ENCODE measurements at regions not wholly inside any gene's neighbourhood (a gene's known extent, or its start where the extent isn't known, plus 50 kb on each side); places are given as distances from the start of the nearest gene placed in this dataset.

DNA sequence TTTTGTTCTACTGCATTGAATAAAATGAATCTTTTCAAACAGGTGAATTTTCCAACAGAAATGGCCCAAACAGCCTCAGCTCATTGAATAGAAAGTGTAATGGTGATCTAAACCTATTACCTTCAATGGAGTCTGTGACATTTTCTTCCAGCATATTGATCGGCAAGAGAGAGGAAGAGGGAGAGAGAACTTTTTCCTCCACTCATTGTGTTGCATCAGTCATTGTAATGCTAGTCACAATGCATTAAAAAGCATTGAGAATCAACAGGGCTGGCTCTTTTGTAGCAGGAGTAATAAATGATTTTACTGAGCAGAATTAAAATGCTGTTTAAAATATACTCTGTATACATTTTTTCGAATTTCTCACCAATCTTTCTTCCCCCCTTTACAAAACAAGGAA lies 1794.5 kb upstream of the CELF4 start:
- Histone ChIP-seq H3K27me3 (no peaks in the 10 kb centered on the region), H3K4me1 (no peaks in the 10 kb centered on the region), H3K27ac (no peak overlapping the region), H3K36me3 (no peaks in the 10 kb centered on the region), H3K9me3 (no peaks in the 10 kb centered on the region), H3K4me3 (no peak overlapping the region)
- ATAC-seq (no peak), DNase-seq (no peak)
- intact Hi-C loops (cut with DNase I), result no loop called here
- 34% methylated on average over 2 of the region's 2 CpGs for WGBS (ENCODE audit: insufficient coverage, low coverage, low lambda C conversion rate, missing lambda C conversion rate)
- TF ChIP-seq, protein P1, sequence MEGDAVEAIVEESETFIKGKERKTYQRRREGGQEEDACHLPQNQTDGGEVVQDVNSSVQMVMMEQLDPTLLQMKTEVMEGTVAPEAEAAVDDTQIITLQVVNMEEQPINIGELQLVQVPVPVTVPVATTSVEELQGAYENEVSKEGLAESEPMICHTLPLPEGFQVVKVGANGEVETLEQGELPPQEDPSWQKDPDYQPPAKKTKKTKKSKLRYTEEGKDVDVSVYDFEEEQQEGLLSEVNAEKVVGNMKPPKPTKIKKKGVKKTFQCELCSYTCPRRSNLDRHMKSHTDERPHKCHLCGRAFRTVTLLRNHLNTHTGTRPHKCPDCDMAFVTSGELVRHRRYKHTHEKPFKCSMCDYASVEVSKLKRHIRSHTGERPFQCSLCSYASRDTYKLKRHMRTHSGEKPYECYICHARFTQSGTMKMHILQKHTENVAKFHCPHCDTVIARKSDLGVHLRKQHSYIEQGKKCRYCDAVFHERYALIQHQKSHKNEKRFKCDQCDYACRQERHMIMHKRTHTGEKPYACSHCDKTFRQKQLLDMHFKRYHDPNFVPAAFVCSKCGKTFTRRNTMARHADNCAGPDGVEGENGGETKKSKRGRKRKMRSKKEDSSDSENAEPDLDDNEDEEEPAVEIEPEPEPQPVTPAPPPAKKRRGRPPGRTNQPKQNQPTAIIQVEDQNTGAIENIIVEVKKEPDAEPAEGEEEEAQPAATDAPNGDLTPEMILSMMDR (IDR thresholded peaks at IDR 0.05), result no peak
- no peak for TF ChIP-seq POLR2A (IDR thresholded peaks at IDR 0.05)

- Histone ChIP-seq H3K9me3 (no peaks in the 10 kb centered on the region), H3K4me1 (no peaks in the 10 kb centered on the region), H3K27me3 (no peaks in the 10 kb centered on the region), H3K36me3 (no peaks in the 10 kb centered on the region), H3K27ac (no peak overlapping the region), H3K4me3 (no peak overlapping the region)
- WGBS (ENCODE audit: insufficient coverage, low coverage, low lambda C conversion rate, missing lambda C conversion rate), result 66% methylated on average over 4 of the region's 4 CpGs
- no peak for DNase-seq
- intact Hi-C loops (cut with DNase I), result no loop called here
- no peak for ATAC-seq
- no peak for TF ChIP-seq POLR2A (IDR thresholded peaks at IDR 0.05)
- TF ChIP-seq, protein P1 (IDR thresholded peaks at IDR 0.05), result no peak
Measured at GRCh38 chr18:39359636-39360035, 1794.0 kb upstream of the CELF4 start.

GRCh38 chr18:39350945-39351344 lies 1785.3 kb upstream of the CELF4 start:
- DNase-seq, result no peak
- Histone ChIP-seq H3K4me3 (no peak overlapping the region), H3K27me3 (no peaks in the 10 kb centered on the region), H3K9me3 (no peaks in the 10 kb centered on the region), H3K4me1 (no peaks in the 10 kb centered on the region), H3K36me3 (no peaks in the 10 kb centered on the region), H3K27ac (no peak overlapping the region)
- intact Hi-C loops (cut with DNase I), result no loop called here
- WGBS (ENCODE audit: insufficient coverage, low coverage, low lambda C conversion rate, missing lambda C conversion rate), result 47% methylated on average over 2 of the region's 2 CpGs
- no peak for ATAC-seq
- TF ChIP-seq POLR2A (IDR thresholded peaks at IDR 0.05), result no peak
- TF ChIP-seq, protein P1 (IDR thresholded peaks at IDR 0.05), result no peak

- WGBS (ENCODE audit: insufficient coverage, low coverage, low lambda C conversion rate, missing lambda C conversion rate), result 33% methylated on average over 1 of the region's 2 CpGs
- no peaks in the 10 kb centered on the region for H3K36me3 ChIP-seq
- no peak overlapping the region for H3K4me3 ChIP-seq
- no peak overlapping the region for H3K27ac ChIP-seq
- TF ChIP-seq, protein P1 (IDR thresholded peaks at IDR 0.05), result no peak
- no peak for TF ChIP-seq POLR2A (IDR thresholded peaks at IDR 0.05)
- no peaks in the 10 kb centered on the region for H3K9me3 ChIP-seq
- no peaks in the 10 kb centered on the region for H3K4me1 ChIP-seq
- no peak for ATAC-seq
- no peak for DNase-seq
- intact Hi-C loops (cut with DNase I), result no loop called here
- H3K27me3 ChIP-seq, result no peaks in the 10 kb centered on the region
Measured at GRCh38 chr18:39349801-39350200, 1784.2 kb upstream of the CELF4 start.

GRCh38 chr18:39348757-39349156 lies 1783.2 kb upstream of the CELF4 start:
- Histone ChIP-seq H3K27me3 (no peaks in the 10 kb centered on the region), H3K4me3 (no peak overlapping the region), H3K4me1 (no peaks in the 10 kb centered on the region), H3K36me3 (no peaks in the 10 kb centered on the region), H3K9me3 (no peaks in the 10 kb centered on the region), H3K27ac (no peak overlapping the region)
- DNase-seq (no peak), ATAC-seq (no peak)
- WGBS (ENCODE audit: insufficient coverage, low coverage, low lambda C conversion rate, missing lambda C conversion rate), result 66% methylated on average over 3 of the region's 3 CpGs
- intact Hi-C loops (cut with DNase I), result no loop called here
- TF ChIP-seq, protein P1 (IDR thresholded peaks at IDR 0.05), result no peak
- TF ChIP-seq POLR2A (IDR thresholded peaks at IDR 0.05), result no peak
